Loucy (cell line): ENCODE measurements at regions not wholly inside any gene's neighbourhood (a gene's known extent, or its start where the extent isn't known, plus 50 kb on each side); places are given as distances from the start of the nearest gene placed in this dataset.

Source experiments
- H2AFZ ChIP-seq: fragments of 200-600 bp; sonication (generic); 2 replicates; pipeline ENCODE4 v1.6.0; 2016; ENCODE audit warnings: antibody characterized with exemption, mild to moderate bottlenecking, low read length, moderate library complexity
- H3F3A ChIP-seq: fragments of 200-600 bp; 2 replicates; pipeline ENCODE4 v1.6.0; 2016; ENCODE audit warnings: antibody characterized with exemption, low read depth, mild to moderate bottlenecking
- H3K27me3 ChIP-seq: fragments of 200-600 bp; sonication (generic); 2 replicates; pipeline ENCODE4 v1.6.1; 2014; ENCODE audit warnings: low read length, mild to moderate bottlenecking; ENCODE audit not compliant: insufficient read depth, poor library complexity, severe bottlenecking
- H3K36me3 ChIP-seq: fragments of 200-600 bp; sonication (generic); 2 replicates; pipeline ENCODE4 v1.6.1; 2016; ENCODE audit warnings: low read length; ENCODE audit not compliant: insufficient read depth
- H3K4me1 ChIP-seq: fragments of 200-600 bp; sonication (generic); 2 replicates; pipeline ENCODE4 v1.5.1; 2014; ENCODE audit warnings: low read length, mild to moderate bottlenecking; ENCODE audit not compliant: insufficient read depth, poor library complexity, severe bottlenecking
- H3K4me2 ChIP-seq: fragments of 200-600 bp; sonication (generic); 2 replicates; pipeline ENCODE4 v1.6.0; 2014; ENCODE audit warnings: antibody characterized with exemption, low read length, low read depth, mild to moderate bottlenecking; ENCODE audit not compliant: poor library complexity, severe bottlenecking
- H3K4me3 ChIP-seq: fragments of 200-600 bp; sonication (generic); 2 replicates; pipeline ENCODE4 v1.5.1; 2014; ENCODE audit warnings: low read length, mild to moderate bottlenecking, mixed read lengths; ENCODE audit not compliant: poor library complexity, severe bottlenecking
- H3K79me2 ChIP-seq: fragments of 200-600 bp; sonication (generic); 2 replicates; pipeline ENCODE4 v1.6.1; 2014; ENCODE audit warnings: low read length; ENCODE audit not compliant: insufficient read depth
- H3K9ac ChIP-seq: fragments of 200-600 bp; sonication (generic); 2 replicates; pipeline ENCODE4 v1.6.0; 2014; ENCODE audit warnings: mild to moderate bottlenecking, low read depth, low read length, moderate library complexity; ENCODE audit not compliant: poor library complexity, severe bottlenecking
- H3K9me2 ChIP-seq: fragments of 200-600 bp; sonication (generic); replicated peaks from 2 replicates; pipeline ENCODE4 v1.6.1; 2016; ENCODE audit warnings: low read depth, low read length, mixed read lengths
- H3K9me3 ChIP-seq: fragments of 200-600 bp; sonication (generic); 2 replicates; pipeline ENCODE4 v1.6.1; 2014; ENCODE audit warnings: mild to moderate bottlenecking, antibody characterized with exemption, low read length, low read depth; ENCODE audit not compliant: insufficient read depth
- H4K20me1 ChIP-seq: fragments of 200-600 bp; sonication (generic); 2 replicates; pipeline ENCODE4 v1.6.0; 2014; ENCODE audit warnings: antibody characterized with exemption, low read length, mild to moderate bottlenecking; ENCODE audit not compliant: insufficient read depth, poor library complexity, severe bottlenecking
- CTCF ChIP-seq: fragments of 200-600 bp; sonication (generic); conservative IDR thresholded peaks from 2 replicates; pipeline ENCODE4 v1.5.1; 2014; ENCODE audit warnings: mild to moderate bottlenecking, antibody characterized with exemption, low read length
- EZH2phosphoT487 ChIP-seq: fragments of 200-600 bp; IDR thresholded peaks from 2 replicates; pipeline ENCODE4 v1.6.1; 2018; ENCODE audit warnings: antibody characterized with exemption, mild to moderate bottlenecking, moderate library complexity, borderline replicate concordance

- Histone ChIP-seq H3K79me2 (no peaks in the 10 kb centered on the region), H3K4me2 (no peak overlapping the region), H3K9me2 (no peaks in the 10 kb centered on the region), H3K27me3 (no peaks in the 10 kb centered on the region), H3K4me1 (no peaks in the 10 kb centered on the region), H3K9me3 (no peaks in the 10 kb centered on the region), H3K36me3 (no peaks in the 10 kb centered on the region), H4K20me1 (no peaks in the 10 kb centered on the region), H2AFZ (no peak overlapping the region), H3F3A (no peaks in the 10 kb centered on the region), H3K4me3 (no peak overlapping the region), H3K9ac (no peak overlapping the region)
- TF ChIP-seq CTCF, result no peak
- TF ChIP-seq EZH2phosphoT487, result no peak
Measured at GRCh38 chr10:55183993-55184392, 383.0 kb upstream of the PCDH15 start.

GRCh38 chr10:55180357-55180756, 379.3 kb upstream of the PCDH15 start:
- no peaks in the 10 kb centered on the region for H3K36me3 ChIP-seq
- TF ChIP-seq EZH2phosphoT487, result no peak
- no peak for TF ChIP-seq CTCF
- no peaks in the 10 kb centered on the region for H3K79me2 ChIP-seq
- H3F3A ChIP-seq, result no peaks in the 10 kb centered on the region
- no peaks in the 10 kb centered on the region for H4K20me1 ChIP-seq
- H3K9me2 ChIP-seq, result no peaks in the 10 kb centered on the region
- H3K27me3 ChIP-seq, result no peaks in the 10 kb centered on the region
- no peaks in the 10 kb centered on the region for H3K4me1 ChIP-seq
- no peaks in the 10 kb centered on the region for H3K9me3 ChIP-seq
- H3K4me3 ChIP-seq, result no peak overlapping the region
- H2AFZ ChIP-seq, result no peak overlapping the region
- no peak overlapping the region for H3K4me2 ChIP-seq
- H3K9ac ChIP-seq, result no peak overlapping the region

GRCh38 chr10:55174419-55174818, 373.4 kb upstream of the PCDH15 start:
- H3K4me2 ChIP-seq, result no peak overlapping the region
- H3K79me2 ChIP-seq, result no peaks in the 10 kb centered on the region
- H3K4me3 ChIP-seq, result no peak overlapping the region
- no peaks in the 10 kb centered on the region for H3K4me1 ChIP-seq
- no peak overlapping the region for H3K9ac ChIP-seq
- no peaks in the 10 kb centered on the region for H3K27me3 ChIP-seq
- no peaks in the 10 kb centered on the region for H3F3A ChIP-seq
- no peaks in the 10 kb centered on the region for H3K9me2 ChIP-seq
- H3K9me3 ChIP-seq, result no peaks in the 10 kb centered on the region
- H3K36me3 ChIP-seq, result no peaks in the 10 kb centered on the region
- no peak for TF ChIP-seq EZH2phosphoT487
- TF ChIP-seq CTCF, result no peak
- H4K20me1 ChIP-seq, result no peaks in the 10 kb centered on the region
- no peak overlapping the region for H2AFZ ChIP-seq
